ENCODE measurements at regions not wholly inside any gene's neighbourhood (a gene's known extent, or its start where the extent isn't known, plus 50 kb on each side); places are given as distances from the start of the nearest gene placed in this dataset.

DNA sequence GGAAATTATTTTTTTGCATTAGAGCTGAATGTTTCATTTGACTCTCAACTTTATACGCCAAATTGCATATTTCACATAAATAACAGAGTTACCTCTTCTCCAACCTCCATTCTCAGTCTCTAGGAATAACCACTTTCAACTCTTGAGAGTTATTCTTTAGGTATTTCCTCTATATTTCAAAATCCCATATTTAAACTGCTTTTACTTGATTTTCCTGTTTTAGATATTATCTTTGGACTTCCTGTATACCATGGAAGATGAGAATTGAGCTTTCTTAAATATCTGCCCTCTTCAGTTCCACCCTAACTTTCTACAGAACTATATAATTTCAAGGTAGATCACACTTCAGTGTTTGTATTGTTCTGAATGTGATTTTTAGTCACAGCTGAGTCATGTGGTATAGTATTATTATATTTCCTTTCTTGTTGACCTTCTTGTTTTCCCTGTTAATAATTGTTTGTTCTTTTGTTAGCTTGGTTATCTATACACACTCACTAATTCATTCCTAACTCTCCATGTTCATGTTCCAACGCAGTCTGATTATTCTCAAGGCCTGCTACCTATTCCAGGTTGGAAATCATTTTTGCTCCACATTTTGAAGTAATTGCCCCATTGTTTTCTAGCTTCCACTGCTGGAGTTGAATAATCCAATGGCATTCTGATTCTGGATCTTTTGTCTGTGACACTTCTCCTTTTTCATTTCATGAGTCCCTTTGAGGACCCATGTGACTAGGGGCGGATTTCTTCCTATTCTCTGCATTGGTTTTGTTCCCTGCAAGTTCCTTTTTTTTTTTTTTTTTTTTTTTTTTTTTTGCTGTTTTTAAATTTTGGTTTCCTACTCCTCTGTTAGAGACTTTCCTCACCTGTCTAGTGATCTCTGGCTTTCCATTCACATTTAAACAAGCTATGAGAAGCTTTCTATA lies 156.8 kb upstream of the RBMS1 start:
- DNase-seq (ENCODE audit: low read depth), result no peak
- TF ChIP-seq, protein P1, sequence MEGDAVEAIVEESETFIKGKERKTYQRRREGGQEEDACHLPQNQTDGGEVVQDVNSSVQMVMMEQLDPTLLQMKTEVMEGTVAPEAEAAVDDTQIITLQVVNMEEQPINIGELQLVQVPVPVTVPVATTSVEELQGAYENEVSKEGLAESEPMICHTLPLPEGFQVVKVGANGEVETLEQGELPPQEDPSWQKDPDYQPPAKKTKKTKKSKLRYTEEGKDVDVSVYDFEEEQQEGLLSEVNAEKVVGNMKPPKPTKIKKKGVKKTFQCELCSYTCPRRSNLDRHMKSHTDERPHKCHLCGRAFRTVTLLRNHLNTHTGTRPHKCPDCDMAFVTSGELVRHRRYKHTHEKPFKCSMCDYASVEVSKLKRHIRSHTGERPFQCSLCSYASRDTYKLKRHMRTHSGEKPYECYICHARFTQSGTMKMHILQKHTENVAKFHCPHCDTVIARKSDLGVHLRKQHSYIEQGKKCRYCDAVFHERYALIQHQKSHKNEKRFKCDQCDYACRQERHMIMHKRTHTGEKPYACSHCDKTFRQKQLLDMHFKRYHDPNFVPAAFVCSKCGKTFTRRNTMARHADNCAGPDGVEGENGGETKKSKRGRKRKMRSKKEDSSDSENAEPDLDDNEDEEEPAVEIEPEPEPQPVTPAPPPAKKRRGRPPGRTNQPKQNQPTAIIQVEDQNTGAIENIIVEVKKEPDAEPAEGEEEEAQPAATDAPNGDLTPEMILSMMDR (IDR thresholded peaks at IDR 0.05; ENCODE audit: control insufficient read depth, insufficient read depth, low read depth, low read length, missing control alignments), result no peak
- no peak overlapping the region for H3K4me3 ChIP-seq (ENCODE audit: control insufficient read depth, low read depth, low read length)

- TF ChIP-seq, protein P1 (IDR thresholded peaks at IDR 0.05; ENCODE audit: control insufficient read depth, insufficient read depth, low read depth, low read length, missing control alignments), result no peak
- no peak overlapping the region for H3K4me3 ChIP-seq (ENCODE audit: control insufficient read depth, low read depth, low read length)
- peak; percentile 31 for DNase-seq (ENCODE audit: low read depth)
These were observed 158.0 kb upstream of the RBMS1 start for GRCh38 chr2:160651416-160652200.

GRCh38 chr2:160652236-160652635 lies 158.6 kb upstream of the RBMS1 start:
- no peak for DNase-seq (ENCODE audit: low read depth)
- TF ChIP-seq, protein P1 (IDR thresholded peaks at IDR 0.05; ENCODE audit: control insufficient read depth, insufficient read depth, low read depth, low read length, missing control alignments), result no peak
- no peak overlapping the region for H3K4me3 ChIP-seq (ENCODE audit: control insufficient read depth, low read depth, low read length)

- no peak for DNase-seq (ENCODE audit: low read depth)
- no peak overlapping the region for H3K4me3 ChIP-seq (ENCODE audit: control insufficient read depth, low read depth, low read length)
- TF ChIP-seq, protein P1 (IDR thresholded peaks at IDR 0.05; ENCODE audit: control insufficient read depth, insufficient read depth, low read depth, low read length, missing control alignments), result no peak
These were observed 163.6 kb upstream of the RBMS1 start for GRCh38 chr2:160657196-160657595.

GRCh38 chr2:160658851-160659250 lies 165.2 kb upstream of the RBMS1 start:
- TF ChIP-seq, protein P1 (IDR thresholded peaks at IDR 0.05; ENCODE audit: control insufficient read depth, insufficient read depth, low read depth, low read length, missing control alignments), result no peak
- H3K4me3 ChIP-seq (ENCODE audit: control insufficient read depth, low read depth, low read length), result no peak overlapping the region
- no peak for DNase-seq (ENCODE audit: low read depth)

DNA sequence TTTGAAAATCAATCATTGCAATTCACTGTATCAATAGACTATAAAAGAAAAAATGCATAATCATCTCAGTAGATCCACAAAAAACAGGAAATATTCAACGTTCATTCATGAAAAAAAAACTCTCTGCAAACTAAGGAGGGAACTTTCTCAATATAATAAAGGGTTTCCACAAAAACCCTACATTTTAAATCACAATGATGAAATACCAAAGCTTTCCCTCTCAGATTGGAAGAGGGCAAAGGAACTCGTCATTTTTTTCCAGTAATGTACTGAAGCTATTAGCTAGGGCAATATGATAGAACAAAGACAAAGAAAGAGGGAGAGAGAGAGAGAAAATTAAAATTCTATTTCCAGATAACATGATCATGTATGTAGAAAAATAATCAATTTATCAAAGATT lies 167.1 kb upstream of the RBMS1 start:
- no peak for DNase-seq (ENCODE audit: low read depth)
- no peak overlapping the region for H3K4me3 ChIP-seq (ENCODE audit: control insufficient read depth, low read depth, low read length)
- TF ChIP-seq, protein P1 (IDR thresholded peaks at IDR 0.05; ENCODE audit: control insufficient read depth, insufficient read depth, low read depth, low read length, missing control alignments), result no peak

Measured in AG09309 (cell line).